ENCODE measurements at regions not wholly inside any gene's neighbourhood (a gene's known extent, or its start where the extent isn't known, plus 50 kb on each side); places are given as distances from the start of the nearest gene placed in this dataset.

DNA sequence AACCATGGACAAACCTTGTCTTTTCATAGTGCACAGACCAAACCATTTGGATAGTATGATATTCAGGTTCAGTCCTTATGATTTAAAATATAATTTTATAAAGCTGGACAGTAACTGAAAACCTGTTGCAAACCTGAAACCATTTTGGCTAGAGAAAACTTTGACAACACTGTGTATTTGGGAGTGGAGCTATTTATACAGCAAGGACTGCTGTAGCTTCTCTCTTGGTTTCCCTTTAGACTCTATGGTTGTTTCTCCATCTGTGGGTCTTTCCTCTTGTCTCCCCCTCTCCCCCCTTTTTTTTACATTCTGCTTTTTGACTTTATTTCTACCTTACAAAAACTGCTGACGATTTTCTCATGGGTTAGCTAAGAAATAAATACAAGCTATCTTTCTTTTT, 581.7 kb downstream of the SLC4A3 start:
- POLR2A ChIA-PET = no interaction called here
- no TSS peak for BruUV-seq (replicated peaks)

More for the DNA sequence above, 581.7 kb downstream of the SLC4A3 start:
- TF ChIP-seq, protein P1, sequence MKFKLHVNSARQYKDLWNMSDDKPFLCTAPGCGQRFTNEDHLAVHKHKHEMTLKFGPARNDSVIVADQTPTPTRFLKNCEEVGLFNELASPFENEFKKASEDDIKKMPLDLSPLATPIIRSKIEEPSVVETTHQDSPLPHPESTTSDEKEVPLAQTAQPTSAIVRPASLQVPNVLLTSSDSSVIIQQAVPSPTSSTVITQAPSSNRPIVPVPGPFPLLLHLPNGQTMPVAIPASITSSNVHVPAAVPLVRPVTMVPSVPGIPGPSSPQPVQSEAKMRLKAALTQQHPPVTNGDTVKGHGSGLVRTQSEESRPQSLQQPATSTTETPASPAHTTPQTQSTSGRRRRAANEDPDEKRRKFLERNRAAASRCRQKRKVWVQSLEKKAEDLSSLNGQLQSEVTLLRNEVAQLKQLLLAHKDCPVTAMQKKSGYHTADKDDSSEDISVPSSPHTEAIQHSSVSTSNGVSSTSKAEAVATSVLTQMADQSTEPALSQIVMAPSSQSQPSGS (CRISPR knock-in tag; IDR thresholded peaks at IDR 0.05) = no peak
- TF ChIP-seq ZNF511 (CRISPR knock-in tag; IDR thresholded peaks at IDR 0.05) (no peak), HNRNPLL (IDR thresholded peaks at IDR 0.05; ENCODE audit: low read depth, low read length, poor library complexity, severe bottlenecking) (no peak), ZNF583 (CRISPR knock-in tag; IDR thresholded peaks at IDR 0.05) (no peak), NCOA2 (IDR thresholded peaks at IDR 0.05; ENCODE audit: partially characterized antibody in 2 of 2) (no peak), NCOA1 (IDR thresholded peaks at IDR 0.05; ENCODE audit: low read depth) (no peak), ZNF668 (CRISPR knock-in tag; IDR thresholded peaks at IDR 0.05) (no peak)
- Histone ChIP-seq H2AFZ (ENCODE audit: low read depth, low read length) (no peak overlapping the region), H3K4me1 (replicated peaks in 1 of 2; ENCODE audit: control insufficient read depth in 2 of 2, insufficient read depth in 2 of 2, low read length in 2 of 2) (no peaks in the 10 kb centered on the region), H4K20me1 (replicated peaks; ENCODE audit: control insufficient read depth, insufficient read depth, low read length) (no peaks in the 10 kb centered on the region), H3K9me3 (replicated peaks; ENCODE audit: control insufficient read depth, insufficient read depth, low read depth, low read length) (no peaks in the 10 kb centered on the region), H3K79me2 (ENCODE audit: control insufficient read depth, insufficient read depth, low read length) (no peaks in the 10 kb centered on the region), H3K9ac (ENCODE audit: insufficient read depth in 1 of 2, low read depth in 2 of 2, low read length in 2 of 2) (no peak overlapping the region), H3K4me2 (ENCODE audit: insufficient read depth, low read length) (no peak overlapping the region), H3K36me3 (ENCODE audit: control insufficient read depth, insufficient read depth, low read length) (no peaks in the 10 kb centered on the region), H3K27me3 (ENCODE audit: control insufficient read depth in 2 of 2, insufficient read depth in 2 of 2, low read length in 2 of 2) (no peaks in the 10 kb centered on the region), H3K4me3 (no peak overlapping the region), H3K9me1 (ENCODE audit: control insufficient read depth, insufficient read depth, low read length) (no peaks in the 10 kb centered on the region), H3K27ac (ENCODE audit: extremely low read depth, low read depth, low read length) (no peak overlapping the region)
- intact Hi-C loops (cut with micrococcal nuclease) (no loop called here), in situ Hi-C loops (cut with MboI) (no loop called here)
- WGBS (ENCODE audit: insufficient coverage, low coverage, missing lambda C conversion rate) = 0% methylated on average over 1 of the region's 1 CpG
- CTCF ChIA-PET (ENCODE audit: low intra/inter-chr PET ratio) = no interaction called here
- no peak for DNase-seq (ENCODE audit: extremely low read depth in 1 of 4, low spot score in 3 of 4)
- ATAC-seq = no peak
- no peak for FAIRE-seq

Measured in K562 (cell line).